Lower lobe of right lung (tissue), 2 donors: ENCODE measurements at regions not wholly inside any gene's neighbourhood (a gene's known extent, or its start where the extent isn't known, plus 50 kb on each side); places are given as distances from the start of the nearest gene placed in this dataset.

Source experiments
- ATAC-seq, 2 donors: fragments of 200-7000 bp; cut with Tn5 transposase; one replicate each; pipeline ENCODE4 v1.9.1; 2020 to 2022; ENCODE audit warnings: mild to moderate bottlenecking in 2 of 2, moderate library complexity in 2 of 2
- DNase-seq: peaks from one replicate; pipeline ENCODE4 v3.0.0-alpha.2; 2020
- H3K27ac ChIP-seq: fragments of 200-600 bp; one replicate; pipeline ENCODE4 v1.8.0; 2022
- H3K27me3 ChIP-seq: fragments of 200-600 bp; one replicate; pipeline ENCODE4 v1.8.0; 2022; ENCODE audit warnings: low read depth
- H3K36me3 ChIP-seq: fragments of 200-600 bp; one replicate; pipeline ENCODE4 v1.8.0; 2022; ENCODE audit warnings: mild to moderate bottlenecking
- H3K4me1 ChIP-seq: fragments of 200-600 bp; one replicate; pipeline ENCODE4 v1.8.0; 2022
- H3K4me3 ChIP-seq: fragments of 200-600 bp; one replicate; pipeline ENCODE4 v1.8.0; 2022; ENCODE audit warnings: mild to moderate bottlenecking
- H3K9me3 ChIP-seq: fragments of 200-600 bp; one replicate; pipeline ENCODE4 v1.8.0; 2022
- intact Hi-C: fragments of 100-400 bp; cut with DNase I; formaldehyde crosslinking; loops from one replicate; pipeline ENCODE4 v1.11.0; 2022
- TF ChIP-seq, protein P1 (sequence below): fragments of 200-600 bp; IDR thresholded peaks from one replicate; pipeline ENCODE4 v1.8.0; 2022; ENCODE audit warnings: antibody characterized with exemption, mild to moderate bottlenecking
- donor health status: DM: no; HTN: yes; CAD: no; lungs with severe emphysema.

DNA sequence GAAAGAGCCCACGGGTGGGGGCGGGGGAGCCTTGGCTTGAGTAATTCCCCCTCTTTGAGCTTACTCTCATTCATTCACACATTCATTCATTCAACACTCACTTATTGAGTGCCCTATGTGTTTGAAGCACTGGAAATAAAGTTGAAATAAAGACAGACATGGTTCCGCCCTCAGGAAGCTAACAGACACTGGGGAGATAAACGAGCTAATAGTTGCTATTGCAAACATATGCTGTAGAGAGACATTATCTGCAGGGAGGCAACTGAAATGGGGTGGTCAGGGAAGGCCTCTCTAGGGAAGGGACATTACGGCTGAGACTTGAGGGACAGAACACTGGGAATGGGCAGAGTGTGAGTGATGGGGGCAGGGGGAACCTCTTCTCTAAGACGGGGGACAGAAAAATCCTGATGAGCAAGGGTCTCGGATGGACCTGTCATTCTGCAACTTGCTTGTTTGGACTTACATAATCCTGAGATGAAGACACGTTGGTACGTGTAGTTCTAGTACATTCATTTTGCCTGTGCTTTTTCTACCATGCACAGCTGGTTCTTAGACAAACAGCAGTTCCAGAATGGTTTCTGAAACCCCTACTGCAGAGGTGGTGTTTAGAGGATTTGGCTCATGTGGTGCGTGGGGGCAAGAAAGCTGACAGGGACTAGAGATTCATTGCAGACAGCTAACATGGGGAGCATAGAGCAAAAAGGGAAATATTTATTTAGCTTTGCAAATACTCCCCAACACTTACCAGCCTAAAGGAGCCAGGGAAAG lies 71.1 kb upstream of the BLCAP start:
- TF ChIP-seq, protein P1, sequence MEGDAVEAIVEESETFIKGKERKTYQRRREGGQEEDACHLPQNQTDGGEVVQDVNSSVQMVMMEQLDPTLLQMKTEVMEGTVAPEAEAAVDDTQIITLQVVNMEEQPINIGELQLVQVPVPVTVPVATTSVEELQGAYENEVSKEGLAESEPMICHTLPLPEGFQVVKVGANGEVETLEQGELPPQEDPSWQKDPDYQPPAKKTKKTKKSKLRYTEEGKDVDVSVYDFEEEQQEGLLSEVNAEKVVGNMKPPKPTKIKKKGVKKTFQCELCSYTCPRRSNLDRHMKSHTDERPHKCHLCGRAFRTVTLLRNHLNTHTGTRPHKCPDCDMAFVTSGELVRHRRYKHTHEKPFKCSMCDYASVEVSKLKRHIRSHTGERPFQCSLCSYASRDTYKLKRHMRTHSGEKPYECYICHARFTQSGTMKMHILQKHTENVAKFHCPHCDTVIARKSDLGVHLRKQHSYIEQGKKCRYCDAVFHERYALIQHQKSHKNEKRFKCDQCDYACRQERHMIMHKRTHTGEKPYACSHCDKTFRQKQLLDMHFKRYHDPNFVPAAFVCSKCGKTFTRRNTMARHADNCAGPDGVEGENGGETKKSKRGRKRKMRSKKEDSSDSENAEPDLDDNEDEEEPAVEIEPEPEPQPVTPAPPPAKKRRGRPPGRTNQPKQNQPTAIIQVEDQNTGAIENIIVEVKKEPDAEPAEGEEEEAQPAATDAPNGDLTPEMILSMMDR = no peak
- ATAC-seq (no peak), DNase-seq (no peak)
- H3K4me1 ChIP-seq = no peaks in the 10 kb centered on the region
- no peak overlapping the region for H3K4me3 ChIP-seq
- no peak overlapping the region for H3K27ac ChIP-seq
- intact Hi-C loops = no loop called here
- H3K9me3 ChIP-seq = no peaks in the 10 kb centered on the region
- peaks cover 21% of the 10 kb centered on the region for H3K27me3 ChIP-seq
- H3K36me3 ChIP-seq = no peaks in the 10 kb centered on the region

DNA sequence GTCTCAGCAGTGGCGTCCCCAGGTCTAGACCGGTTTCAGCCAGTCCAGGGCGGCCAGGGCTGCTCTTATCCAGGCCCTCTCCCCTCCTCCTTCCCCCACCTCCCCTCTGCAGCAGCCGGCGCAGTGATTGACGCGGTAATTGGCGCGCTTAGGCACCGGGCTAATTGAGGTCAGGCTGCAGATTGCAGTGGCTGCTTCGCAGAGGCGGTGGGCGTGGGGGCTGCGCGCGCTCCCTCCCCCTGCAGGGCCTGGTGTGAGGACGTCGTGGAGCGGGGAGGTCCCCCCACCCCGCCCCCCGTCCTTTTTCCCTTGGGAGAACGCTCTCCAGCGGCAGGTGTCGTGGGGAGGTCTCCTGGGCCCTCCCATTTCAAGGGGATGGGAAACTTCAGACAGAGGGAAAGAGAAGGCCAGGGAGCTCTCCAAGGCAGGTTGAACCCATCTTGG lies 70.4 kb upstream of the BLCAP start:
- Histone ChIP-seq H3K4me1 (no peaks in the 10 kb centered on the region), H3K36me3 (no peaks in the 10 kb centered on the region), H3K9me3 (no peaks in the 10 kb centered on the region), H3K27me3 (peaks cover 27% of the 10 kb centered on the region), H3K27ac (no peak overlapping the region), H3K4me3 (no peak overlapping the region)
- no peak for ATAC-seq
- intact Hi-C loops = no loop called here
- no peak for DNase-seq
- TF ChIP-seq, protein P1 = no peak

DNA sequence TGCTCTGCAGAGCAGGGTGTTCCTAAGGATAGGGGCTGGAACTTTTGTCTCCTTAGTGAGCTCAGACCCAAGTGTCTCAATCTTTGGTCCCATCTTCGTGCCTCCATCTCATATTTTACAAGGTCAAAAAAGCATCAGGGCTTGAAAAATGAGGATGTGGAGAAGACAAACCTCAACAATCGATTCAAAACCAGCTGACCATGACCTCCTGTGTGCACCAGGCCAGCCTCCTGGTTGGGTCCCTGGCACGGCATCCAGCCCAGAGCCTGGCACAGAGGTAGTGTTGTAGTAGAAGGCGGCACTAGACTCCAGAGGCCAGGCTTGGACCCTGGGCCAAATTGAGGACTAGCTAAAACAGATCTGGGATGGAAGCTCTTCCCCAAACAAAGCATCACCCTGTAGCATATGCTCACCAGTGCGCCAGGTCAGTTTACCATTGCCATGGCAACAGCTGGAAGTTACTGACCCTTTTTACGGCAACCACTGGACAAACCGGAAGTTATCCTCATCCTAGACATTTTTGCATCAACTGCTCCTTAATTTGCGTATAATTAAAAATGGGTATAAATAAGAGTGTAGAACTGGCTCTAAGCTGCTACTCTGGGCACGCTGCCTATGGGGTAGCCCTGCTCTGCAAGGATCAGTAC lies 69.3 kb upstream of the BLCAP start:
- Histone ChIP-seq H3K27ac (no peak overlapping the region), H3K4me1 (no peaks in the 10 kb centered on the region), H3K4me3 (no peak overlapping the region), H3K36me3 (no peaks in the 10 kb centered on the region), H3K9me3 (no peaks in the 10 kb centered on the region), H3K27me3 (peaks cover 30% of the 10 kb centered on the region)
- ATAC-seq = no peak
- no peak for DNase-seq
- TF ChIP-seq, protein P1 = no peak
- intact Hi-C loops = no loop called here

DNA sequence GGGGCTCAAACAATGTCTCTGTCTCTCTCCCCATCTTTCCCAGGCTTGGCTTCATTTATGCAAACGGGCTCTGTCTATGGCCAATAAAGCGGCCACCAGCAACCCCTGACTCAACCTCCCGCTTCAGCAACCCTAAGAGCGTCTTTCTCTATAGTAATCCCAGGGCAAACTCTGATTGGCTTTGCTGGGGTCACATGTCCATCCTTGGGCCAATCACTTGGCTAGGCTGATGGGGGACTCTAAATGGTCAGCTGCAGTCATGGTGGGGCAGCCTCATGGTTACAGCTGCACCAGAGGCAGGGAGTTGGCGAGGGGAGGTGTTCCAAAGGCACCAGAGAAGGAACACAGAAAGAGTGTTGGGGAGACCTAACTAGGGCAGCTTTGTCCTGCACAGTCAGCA lies 68.5 kb upstream of the BLCAP start:
- Histone ChIP-seq H3K27me3 (peaks cover 30% of the 10 kb centered on the region), H3K9me3 (no peaks in the 10 kb centered on the region), H3K27ac (no peak overlapping the region), H3K4me1 (no peaks in the 10 kb centered on the region), H3K4me3 (no peak overlapping the region), H3K36me3 (no peaks in the 10 kb centered on the region)
- intact Hi-C loops = no loop called here
- no peak for DNase-seq
- TF ChIP-seq, protein P1 = no peak
- no peak for ATAC-seq

DNA sequence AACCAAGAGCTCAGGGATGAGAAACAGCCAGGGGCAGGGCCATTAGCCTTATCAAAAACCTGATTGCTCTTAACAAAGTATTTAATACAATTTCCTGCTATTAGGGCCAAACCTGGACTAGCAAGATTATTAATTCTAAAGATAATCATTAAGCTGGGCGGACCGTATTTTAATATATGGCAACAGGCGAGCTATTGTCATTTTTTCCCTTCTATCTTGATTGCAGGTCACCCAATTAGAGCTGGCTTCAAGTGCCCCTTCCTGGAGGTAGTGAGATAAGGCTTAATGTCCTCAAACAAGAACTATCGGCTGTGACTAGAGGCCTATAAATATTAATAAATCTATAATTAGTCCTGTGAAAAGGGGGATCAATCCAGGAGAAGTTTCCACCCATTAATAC lies 66.0 kb upstream of the BLCAP start:
- no peaks in the 10 kb centered on the region for H3K4me1 ChIP-seq
- TF ChIP-seq, protein P1 = no peak
- ATAC-seq (no peak), DNase-seq (no peak)
- no peak overlapping the region for H3K27ac ChIP-seq
- H3K27me3 ChIP-seq = peaks cover 19% of the 10 kb centered on the region
- intact Hi-C loops = no loop called here
- no peaks in the 10 kb centered on the region for H3K36me3 ChIP-seq
- no peak overlapping the region for H3K4me3 ChIP-seq
- H3K9me3 ChIP-seq = no peaks in the 10 kb centered on the region
